OCI-LY7 (cell line): ENCODE measurements at regions not wholly inside any gene's neighbourhood (a gene's known extent, or its start where the extent isn't known, plus 50 kb on each side); places are given as distances from the start of the nearest gene placed in this dataset.

Source experiments
- EZH2phosphoT487 ChIP-seq: fragments of 200-600 bp; sonication (generic); IDR thresholded peaks from 2 replicates; pipeline ENCODE4 v1.6.1; 2018; ENCODE audit warnings: low read depth, borderline replicate concordance, mild to moderate bottlenecking, mixed run types, antibody characterized with exemption, low read length, moderate library complexity, mixed read lengths
- TF ChIP-seq, protein P1 (sequence below): fragments of 200-600 bp; sonication (generic); conservative IDR thresholded peaks from 2 replicates; pipeline ENCODE4 v1.5.1; 2014; ENCODE audit warnings: mild to moderate bottlenecking, antibody characterized with exemption, low read length, moderate library complexity, mixed read lengths

DNA sequence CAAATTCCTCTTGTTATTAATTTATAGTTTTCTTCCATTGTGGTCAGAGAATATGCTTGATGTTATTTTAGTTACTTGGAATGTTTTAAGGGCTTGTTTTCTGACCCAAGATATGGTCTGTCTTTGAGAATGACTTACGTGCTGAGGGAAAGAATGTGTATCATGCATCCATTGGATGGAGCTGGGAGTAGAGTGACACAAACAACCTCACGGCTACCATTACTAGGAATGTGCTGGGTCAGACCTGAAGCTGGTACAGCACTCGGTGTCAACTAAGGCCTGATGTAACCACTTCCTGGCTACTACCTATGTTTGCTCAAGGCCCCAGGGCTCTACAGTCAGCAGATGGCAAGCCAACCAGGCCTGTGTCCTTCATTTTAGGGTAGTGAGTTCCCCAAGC, 257.8 kb downstream of the FAT4 start:
- TF ChIP-seq, protein P1, sequence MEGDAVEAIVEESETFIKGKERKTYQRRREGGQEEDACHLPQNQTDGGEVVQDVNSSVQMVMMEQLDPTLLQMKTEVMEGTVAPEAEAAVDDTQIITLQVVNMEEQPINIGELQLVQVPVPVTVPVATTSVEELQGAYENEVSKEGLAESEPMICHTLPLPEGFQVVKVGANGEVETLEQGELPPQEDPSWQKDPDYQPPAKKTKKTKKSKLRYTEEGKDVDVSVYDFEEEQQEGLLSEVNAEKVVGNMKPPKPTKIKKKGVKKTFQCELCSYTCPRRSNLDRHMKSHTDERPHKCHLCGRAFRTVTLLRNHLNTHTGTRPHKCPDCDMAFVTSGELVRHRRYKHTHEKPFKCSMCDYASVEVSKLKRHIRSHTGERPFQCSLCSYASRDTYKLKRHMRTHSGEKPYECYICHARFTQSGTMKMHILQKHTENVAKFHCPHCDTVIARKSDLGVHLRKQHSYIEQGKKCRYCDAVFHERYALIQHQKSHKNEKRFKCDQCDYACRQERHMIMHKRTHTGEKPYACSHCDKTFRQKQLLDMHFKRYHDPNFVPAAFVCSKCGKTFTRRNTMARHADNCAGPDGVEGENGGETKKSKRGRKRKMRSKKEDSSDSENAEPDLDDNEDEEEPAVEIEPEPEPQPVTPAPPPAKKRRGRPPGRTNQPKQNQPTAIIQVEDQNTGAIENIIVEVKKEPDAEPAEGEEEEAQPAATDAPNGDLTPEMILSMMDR, result no peak
- TF ChIP-seq EZH2phosphoT487, result no peak
